ENCODE measurements at regions not wholly inside any gene's neighbourhood (a gene's known extent, or its start where the extent isn't known, plus 50 kb on each side); places are given as distances from the start of the nearest gene placed in this dataset.
A peak's percentile ranks its signal among the peaks of the same experiment; 100 is the strongest.
"Not testable (repeated sequence)": the region's sequence is repeated elsewhere in the genome, so short reads cannot be mapped to it uniquely, and the experiment has no call there.

DNA sequence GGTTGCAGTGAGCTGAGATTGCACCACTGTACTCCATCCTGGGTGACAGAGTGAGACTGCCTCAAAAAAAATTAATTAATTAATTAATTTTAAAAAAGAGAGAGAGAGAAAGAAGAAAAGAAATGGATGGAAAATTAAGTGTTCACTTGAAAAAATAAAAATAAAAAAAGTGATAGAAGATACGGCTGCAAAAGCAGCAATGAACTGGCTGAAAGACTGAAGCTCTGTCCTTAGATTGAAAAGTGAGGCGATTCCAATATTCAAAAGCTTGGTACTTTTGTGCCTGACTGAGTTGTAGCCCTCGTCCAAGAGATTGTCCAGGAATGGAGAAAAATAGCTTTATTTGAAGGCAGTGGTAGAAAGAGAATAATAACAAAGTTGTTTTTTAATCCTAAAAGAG lies 154.6 kb downstream of the ADSS2 start:
- no peak for DNase-seq (ENCODE audit: low spot score)

GRCh38 chr1:244297616-244298015 lies 154.1 kb downstream of the ADSS2 start:
- no peak for DNase-seq (ENCODE audit: low spot score)

GRCh38 chr1:244300029-244300375 lies 151.7 kb downstream of the ADSS2 start:
- DNase-seq (ENCODE audit: low spot score), result not testable (repeated sequence)

DNA sequence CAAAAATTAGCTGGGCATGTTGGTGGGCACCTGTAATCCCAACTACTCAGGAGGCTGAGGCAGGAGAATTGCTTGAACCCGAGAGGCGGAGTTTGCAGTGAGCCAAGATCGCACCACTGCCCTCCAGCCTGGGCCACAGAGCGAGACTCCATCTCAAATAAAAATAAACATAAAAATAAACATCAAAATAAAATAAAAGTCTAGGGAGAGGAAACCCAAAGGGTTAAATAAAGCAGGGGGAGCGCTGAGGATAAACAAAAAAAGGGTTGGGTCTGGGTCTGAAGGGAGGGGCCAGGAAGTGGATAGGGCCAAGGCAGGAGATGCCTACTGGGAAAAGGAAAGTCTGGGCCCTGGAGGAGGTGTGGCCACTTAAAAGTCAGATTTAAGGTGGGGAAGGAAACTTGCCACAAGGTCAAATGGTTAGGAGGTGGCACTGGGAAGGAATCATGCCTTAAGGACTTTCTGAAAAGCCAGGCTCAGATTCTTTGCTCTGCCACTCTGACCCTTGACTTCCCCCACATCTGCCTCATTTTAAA lies 150.0 kb downstream of the ADSS2 start:
- no peak for DNase-seq (ENCODE audit: low spot score)

- no peak for DNase-seq (ENCODE audit: low spot score)
These were observed 148.7 kb downstream of the ADSS2 start for GRCh38 chr1:244302876-244303609.

DNA sequence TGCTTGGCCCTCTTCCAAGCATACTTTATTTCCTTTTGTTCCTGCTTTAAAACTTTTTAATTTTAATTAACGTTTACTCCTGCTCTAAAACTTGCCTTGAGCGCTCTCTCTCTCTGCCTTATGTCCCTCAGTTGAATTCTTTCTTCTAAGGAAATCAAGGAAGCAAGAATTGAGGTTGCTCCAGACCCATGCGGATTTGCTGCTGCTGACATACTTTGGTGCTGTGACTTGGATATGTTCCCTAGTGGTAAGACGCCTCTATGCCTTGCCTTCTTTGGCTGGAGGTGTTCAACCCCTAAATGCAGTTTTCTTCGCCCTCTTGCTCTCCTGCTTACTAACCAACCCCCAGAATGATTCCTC lies 148.1 kb downstream of the ADSS2 start:
- no peak for DNase-seq (ENCODE audit: low spot score)

DNA sequence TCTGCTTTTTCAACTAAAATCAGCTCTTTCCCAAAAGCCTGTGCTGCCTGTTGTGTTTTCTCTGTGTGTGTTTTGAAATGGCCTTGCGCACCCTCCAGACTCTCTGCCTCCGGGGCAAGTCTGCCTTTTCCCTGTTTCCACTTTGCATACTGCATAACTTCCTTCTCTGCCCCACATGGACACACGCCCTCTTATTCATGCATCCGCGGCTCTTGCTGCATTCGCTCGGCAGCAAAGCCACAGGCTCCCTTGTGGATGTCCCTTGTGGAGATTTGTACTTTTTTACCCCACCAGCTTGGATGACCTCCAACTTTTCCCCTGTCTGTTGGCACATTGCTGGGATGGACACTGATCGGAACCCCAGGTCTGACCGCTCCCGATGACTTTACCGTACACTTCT lies 147.6 kb downstream of the ADSS2 start:
- no peak for DNase-seq (ENCODE audit: low spot score)

DNA sequence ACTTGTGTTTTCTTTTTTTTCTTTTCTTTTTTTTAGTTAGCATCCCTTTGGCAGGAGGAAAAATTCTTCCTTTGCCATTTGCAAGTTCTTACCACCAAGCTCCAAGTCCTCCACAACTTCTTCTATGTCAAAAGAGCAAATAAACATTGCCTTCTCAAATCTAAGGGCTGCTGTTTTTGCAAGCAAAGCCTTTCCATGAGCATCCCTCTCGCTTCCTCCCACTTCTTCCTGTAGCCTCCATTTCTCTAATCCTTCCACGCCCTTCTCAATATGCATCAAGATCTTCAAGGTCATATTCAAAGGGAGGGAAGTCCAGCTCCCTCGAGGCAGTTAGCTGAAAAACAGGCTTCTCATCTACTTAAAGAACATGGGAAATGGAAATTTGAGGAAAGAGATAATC lies 147.1 kb downstream of the ADSS2 start:
- no peak for DNase-seq (ENCODE audit: low spot score)

DNA sequence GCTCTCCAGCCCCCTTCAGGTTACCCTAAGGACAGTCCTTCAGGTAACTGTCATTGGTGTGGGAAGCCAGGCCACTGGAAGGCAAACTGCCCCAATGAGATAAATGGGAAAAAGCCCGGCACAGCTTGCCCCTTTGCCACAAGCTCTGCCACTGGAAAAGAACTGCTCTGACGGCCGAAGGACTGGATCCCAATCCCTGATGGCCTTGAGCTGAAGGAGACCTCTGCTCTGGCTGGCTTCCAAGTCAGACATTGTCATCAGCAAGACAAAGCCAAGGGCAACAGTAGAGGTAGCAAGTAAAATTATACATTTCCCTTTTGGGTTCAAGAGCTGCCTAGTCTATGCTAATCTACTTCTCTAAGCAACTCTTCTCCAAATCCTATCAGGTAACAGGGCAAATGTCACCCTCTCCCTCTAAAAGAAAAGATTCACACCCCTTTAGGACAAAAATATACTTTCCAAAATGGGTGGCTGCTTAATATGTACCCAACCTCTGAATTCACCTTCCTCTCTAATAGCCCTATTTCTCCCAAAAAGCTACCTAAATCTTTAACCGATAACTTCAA lies 145.8 kb downstream of the ADSS2 start:
- DNase-seq (ENCODE audit: low spot score), result no peak

DNA sequence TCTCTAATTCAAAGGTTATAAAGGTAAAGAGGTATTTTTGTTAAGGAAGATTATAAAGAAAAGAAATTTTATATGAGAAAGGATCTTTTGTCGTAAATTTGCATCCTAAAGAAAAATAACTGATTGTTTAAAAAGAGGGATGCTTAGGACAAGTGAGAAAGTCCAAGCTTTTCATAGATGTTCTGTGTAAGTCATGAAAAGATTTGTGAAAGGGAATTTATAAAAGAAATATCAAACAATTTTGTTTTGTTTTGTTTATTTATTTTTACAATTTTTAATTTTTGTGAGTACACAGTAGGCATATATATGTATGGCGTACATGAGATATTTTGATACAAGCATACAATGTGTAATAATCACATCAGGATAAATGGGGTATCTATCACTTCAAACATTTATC lies 145.2 kb downstream of the ADSS2 start:
- no peak for DNase-seq (ENCODE audit: low spot score)

GRCh38 chr1:244309191-244309590 lies 142.5 kb downstream of the ADSS2 start:
- DNase-seq (ENCODE audit: low spot score), result not testable (repeated sequence)

DNA sequence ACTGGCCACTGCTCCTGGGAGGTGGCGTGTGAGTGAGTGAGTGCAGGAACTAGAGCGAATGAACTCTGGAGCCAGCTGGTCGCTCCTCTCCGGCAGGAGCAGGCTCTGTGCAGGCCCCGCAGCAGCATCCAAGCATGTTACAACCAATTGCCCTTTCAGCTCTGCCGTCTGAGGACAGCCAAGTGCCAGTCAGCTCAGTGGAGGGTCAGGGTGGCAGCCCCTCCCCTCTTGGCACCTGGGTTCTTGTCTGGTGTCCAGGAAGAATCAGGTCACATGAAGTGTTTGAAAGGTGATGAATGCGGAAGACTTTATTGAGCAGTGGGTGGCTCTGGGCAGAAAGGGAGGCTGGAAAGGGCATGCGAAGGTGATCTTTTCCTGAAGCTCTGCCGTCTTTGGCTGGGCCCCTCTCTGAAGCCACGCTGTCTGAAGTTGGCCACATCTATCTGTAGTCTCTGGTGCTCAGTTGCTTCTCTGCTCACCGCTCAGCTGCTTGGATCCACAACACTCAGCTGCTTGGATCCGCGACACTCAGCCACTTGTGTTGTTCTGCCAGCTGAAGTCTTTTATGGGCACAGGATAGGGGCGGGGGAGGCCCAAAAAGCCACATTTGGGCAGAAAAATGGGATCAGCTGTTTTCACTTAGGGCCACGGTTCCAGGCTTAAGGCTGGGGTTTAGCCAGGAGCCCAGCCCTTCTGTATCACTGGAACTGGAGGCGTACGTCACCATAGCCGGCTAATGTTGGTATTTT lies 139.8 kb downstream of the ADSS2 start:
- no peak for DNase-seq (ENCODE audit: low spot score)

- DNase-seq (ENCODE audit: low spot score), result no peak
These were observed 138.4 kb downstream of the ADSS2 start for GRCh38 chr1:244313346-244313745.

- DNase-seq (ENCODE audit: low spot score), result no peak
These were observed 136.7 kb downstream of the ADSS2 start for GRCh38 chr1:244314921-244315559.

DNA sequence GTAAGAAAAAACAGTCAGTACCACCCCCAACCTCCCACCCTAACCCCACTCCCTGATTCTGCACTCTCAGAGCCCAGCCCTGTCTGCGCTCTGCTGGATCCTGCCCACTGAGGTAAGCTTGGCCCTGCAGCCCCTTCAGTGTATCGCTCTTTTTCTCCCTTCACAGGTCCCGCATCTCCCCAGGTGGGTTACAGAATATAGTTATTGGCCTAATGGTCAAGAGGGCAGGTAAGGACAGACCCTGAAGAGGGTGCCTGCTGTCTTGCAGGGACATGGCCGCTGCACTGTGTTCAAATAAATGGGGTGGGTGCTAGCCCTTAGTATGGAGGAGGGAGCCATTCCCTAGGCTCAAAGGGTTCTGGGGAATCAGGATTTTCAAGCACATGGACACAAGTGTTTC lies 135.7 kb downstream of the ADSS2 start:
- DNase-seq (ENCODE audit: low spot score), result no peak

- no peak for DNase-seq (ENCODE audit: low spot score)
These were observed 135.3 kb downstream of the ADSS2 start for GRCh38 chr1:244316407-244316806.

DNA sequence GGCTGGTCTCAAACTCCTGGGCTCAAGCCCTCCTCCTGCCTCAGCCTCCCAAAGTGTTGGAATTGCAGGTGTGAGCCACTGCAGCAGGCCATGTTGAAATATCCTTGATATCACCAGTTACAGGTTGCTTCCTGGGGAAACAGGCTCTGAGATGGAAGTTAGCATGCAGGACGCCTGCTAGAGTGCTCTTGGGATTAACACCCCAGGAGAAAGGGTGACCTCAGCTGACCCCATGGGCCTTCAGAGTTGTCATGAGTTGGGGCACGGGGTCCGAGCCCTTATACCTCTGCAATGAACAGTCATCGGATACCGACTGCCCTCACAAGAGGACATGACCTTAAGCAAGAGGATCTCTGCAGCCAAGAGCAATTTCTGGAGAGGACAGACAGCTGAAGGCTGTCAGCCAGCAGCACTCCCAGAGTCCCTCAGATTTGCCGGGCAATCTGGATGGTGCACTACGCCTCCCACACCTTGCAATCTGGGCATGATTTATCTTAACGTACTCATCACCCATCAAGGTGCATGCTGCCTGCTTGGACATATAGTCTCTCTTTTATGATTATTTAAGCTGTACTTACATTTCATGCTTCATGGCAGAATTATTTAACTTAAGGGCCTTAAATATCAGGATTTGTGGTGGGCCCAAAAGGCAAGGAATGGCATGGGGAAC lies 134.6 kb downstream of the ADSS2 start:
- DNase-seq (ENCODE audit: low spot score), result no peak

DNA sequence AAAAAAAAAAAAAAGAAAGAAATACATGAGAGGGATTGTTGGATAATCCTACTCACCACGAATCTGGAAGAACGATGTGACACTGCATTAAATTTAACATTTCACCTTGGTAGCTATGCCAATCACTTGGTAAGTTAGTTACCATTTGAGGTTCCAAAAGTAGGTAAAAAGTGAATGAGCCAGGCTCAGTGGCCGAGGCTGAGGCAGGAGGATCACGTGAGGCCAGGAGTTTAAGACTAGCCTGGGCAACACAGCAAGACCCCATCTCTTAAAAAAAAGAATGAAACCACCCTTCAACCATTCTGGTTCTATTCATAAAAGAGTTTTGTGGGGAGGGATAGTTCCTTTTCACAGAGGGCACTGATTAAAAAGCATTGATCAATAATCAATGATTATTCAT lies 133.6 kb downstream of the ADSS2 start:
- DNase-seq (ENCODE audit: low spot score), result no peak

DNA sequence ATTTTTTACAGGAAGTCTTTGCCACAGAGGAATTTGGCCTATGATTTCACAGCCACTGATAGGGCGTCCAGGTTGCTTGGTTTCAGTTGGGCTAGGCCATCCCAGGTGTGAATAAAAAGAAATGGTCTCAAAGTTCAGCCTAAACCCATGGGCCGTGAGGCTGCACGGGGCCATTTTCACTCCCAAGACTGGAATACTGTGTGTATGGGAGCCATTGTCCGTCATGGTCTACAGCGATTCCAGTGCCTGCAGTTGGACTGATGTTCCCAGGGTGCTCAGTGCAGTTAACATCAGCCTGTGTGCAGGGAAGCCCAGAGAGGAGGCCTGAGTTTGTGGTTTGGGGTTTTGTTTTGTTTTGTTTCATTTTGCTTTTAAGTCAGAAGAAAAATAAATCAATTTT lies 133.2 kb downstream of the ADSS2 start:
- DNase-seq (ENCODE audit: low spot score), result no peak

DNA sequence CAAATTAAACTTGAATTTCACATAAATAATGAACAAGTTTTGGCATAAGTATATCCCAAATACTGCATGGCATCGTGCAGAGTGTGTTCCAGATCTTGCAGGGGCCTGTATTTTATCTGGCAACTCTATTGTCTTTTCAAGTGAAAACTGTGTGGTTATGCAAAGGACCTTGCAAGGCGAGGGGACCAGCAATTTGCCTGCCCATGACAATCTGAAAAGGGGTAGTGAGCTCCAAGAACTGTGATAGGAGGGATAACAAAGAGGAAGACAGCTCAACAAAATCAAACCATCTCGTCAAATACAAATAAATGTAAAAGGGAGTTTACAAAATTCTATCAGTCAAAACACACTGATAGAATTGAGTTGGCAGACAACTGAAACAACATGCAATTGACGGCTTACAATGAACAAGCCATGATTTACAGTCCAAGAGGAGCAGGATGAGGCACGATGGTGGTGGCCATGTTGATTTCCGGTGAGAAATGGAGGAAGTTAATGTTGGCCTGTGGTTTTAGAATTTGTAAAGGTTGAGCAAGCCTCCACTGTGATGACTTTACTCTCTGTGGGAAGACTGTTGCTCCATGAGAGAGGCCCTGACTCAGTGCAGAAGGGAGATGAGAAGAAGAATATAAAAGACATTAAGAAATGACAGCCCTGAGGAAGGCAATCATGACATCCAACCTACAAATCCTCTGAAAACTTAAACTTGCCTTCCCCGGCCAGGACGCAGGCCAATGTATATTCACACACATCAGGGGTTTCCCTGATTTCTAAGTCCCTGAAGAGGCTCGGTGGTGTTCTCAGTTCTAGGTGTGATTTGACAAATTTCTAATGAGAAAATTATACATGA lies 132.2 kb downstream of the ADSS2 start:
- peak; percentile 75 for DNase-seq (ENCODE audit: low spot score)

DNA sequence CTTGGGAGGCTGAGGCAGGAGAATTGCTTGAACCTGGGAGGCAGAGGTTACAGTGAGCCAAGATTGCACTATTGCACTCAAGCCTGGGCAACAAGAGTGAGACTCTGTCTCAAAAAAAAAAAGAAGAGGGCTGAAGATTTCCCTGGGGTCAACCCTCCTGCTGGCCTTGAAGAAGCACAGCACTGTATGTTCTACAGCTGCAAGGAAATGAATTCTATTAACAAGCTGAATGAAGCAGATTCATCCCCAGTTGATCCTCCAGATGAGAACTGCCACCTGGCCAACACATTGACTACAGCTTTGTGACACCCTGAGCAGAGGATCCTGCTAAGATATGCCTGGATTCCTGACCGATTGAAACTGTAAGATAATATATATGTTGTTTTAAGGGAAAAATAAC lies 129.5 kb downstream of the ADSS2 start:
- DNase-seq (ENCODE audit: low spot score), result no peak

Measured in CD4-positive, alpha-beta T cell treated with Interleukin-2 at 100 ng/mL for 4 hours (primary cell).